ENCODE measurements at regions not wholly inside any gene's neighbourhood (a gene's known extent, or its start where the extent isn't known, plus 50 kb on each side); places are given as distances from the start of the nearest gene placed in this dataset.
"Not testable (repeated sequence)": the region's sequence is repeated elsewhere in the genome, so short reads cannot be mapped to it uniquely, and the experiment has no call there.

DNA sequence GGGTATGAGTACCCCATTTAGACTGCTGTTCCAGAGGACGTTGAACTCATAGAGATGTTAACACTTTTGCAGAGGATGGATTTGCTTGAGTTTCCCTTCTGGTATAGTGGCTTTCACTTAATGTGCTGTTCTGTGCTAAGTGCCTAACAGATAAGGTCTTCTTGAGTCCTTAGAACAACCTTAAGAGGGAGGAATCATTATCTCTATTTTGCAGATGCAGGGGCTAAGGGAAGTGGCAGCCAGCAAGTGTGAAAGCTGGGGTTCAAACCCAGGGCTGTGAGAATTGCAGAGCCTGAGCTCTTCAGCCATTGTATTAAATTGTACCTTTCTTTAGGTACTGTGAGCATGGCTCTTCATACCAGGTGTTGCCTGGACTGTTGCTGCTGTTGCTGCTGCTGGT, 122.1 kb upstream of the NRXN3 start:
- no peaks in the 10 kb centered on the region for H3K79me2 ChIP-seq (ENCODE audit: insufficient read depth)
- no peak overlapping the region for H3K9ac ChIP-seq
- ChIA-PET POLR2A (no interaction called here), CTCF (interaction anchor here (1.1 kb wide), 1 partner anchor 186 kb away, joined by 3 read pairs; no protein-coding TSS in a partner anchor)
- 0% methylated on average over 1 of the region's 1 CpG for WGBS (ENCODE audit: low lambda C conversion rate)
- H3K27ac ChIP-seq (ENCODE audit: low read depth in 2 of 2, low read length in 1 of 2): no peak overlapping the region
- no peaks in the 10 kb centered on the region for H3F3A ChIP-seq (replicated peaks; ENCODE audit: insufficient read depth)
- no peaks in the 10 kb centered on the region for H4K20me1 ChIP-seq (ENCODE audit: insufficient read depth)
- H3K9me2 ChIP-seq: no peaks in the 10 kb centered on the region
- H3K9me3 ChIP-seq: no peaks in the 10 kb centered on the region; the same call in 1 of the 2 replicates
- H2AFZ ChIP-seq (ENCODE audit: low read depth): no peak overlapping the region
- no peak for DNase-seq
- H3K27me3 ChIP-seq (ENCODE audit: insufficient read depth): no peaks in the 10 kb centered on the region
- no peaks in the 10 kb centered on the region for H3K4me1 ChIP-seq (ENCODE audit: control insufficient read depth in 1 of 2, insufficient read depth in 2 of 2, low read depth in 1 of 2, low read length in 1 of 2)
- TF ChIP-seq JUND (IDR thresholded peaks at IDR 0.05) (no peak), FOSL2 (IDR thresholded peaks at IDR 0.05; ENCODE audit: borderline replicate concordance, low read depth) (no peak), SMC3 (IDR thresholded peaks at IDR 0.05; ENCODE audit: low read depth, low read length) (no peak), RFX5 (IDR thresholded peaks at IDR 0.05; ENCODE audit: low read length) (no peak), NFIC (IDR thresholded peaks at IDR 0.05; ENCODE audit: borderline replicate concordance) (no peak), MEF2A (IDR thresholded peaks at IDR 0.05; ENCODE audit: borderline replicate concordance, low read depth) (no peak), YY1 (IDR thresholded peaks at IDR 0.05; ENCODE audit: low read depth) (no peak), TAF1 (IDR thresholded peaks at IDR 0.05; ENCODE audit: borderline replicate concordance, low read depth, low read length) (no peak), MXI1 (IDR thresholded peaks at IDR 0.05; ENCODE audit: low read depth, low read length) (no peak), EP300 (IDR thresholded peaks at IDR 0.05; ENCODE audit: borderline replicate concordance in 1 of 2, low read depth in 1 of 2, low read length in 1 of 2) (no peak), GABPA (IDR thresholded peaks at IDR 0.05; ENCODE audit: low read depth) (no peak), ELF1 (IDR thresholded peaks at IDR 0.05) (no peak), GATA2 (CRISPR knock-in tag; IDR thresholded peaks at IDR 0.05) (no peak)
- TF ChIP-seq, protein P1, sequence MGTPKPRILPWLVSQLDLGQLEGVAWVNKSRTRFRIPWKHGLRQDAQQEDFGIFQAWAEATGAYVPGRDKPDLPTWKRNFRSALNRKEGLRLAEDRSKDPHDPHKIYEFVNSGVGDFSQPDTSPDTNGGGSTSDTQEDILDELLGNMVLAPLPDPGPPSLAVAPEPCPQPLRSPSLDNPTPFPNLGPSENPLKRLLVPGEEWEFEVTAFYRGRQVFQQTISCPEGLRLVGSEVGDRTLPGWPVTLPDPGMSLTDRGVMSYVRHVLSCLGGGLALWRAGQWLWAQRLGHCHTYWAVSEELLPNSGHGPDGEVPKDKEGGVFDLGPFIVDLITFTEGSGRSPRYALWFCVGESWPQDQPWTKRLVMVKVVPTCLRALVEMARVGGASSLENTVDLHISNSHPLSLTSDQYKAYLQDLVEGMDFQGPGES (IDR thresholded peaks at IDR 0.05; ENCODE audit: low read depth, low read length): no peak
- TF ChIP-seq, protein P2, sequence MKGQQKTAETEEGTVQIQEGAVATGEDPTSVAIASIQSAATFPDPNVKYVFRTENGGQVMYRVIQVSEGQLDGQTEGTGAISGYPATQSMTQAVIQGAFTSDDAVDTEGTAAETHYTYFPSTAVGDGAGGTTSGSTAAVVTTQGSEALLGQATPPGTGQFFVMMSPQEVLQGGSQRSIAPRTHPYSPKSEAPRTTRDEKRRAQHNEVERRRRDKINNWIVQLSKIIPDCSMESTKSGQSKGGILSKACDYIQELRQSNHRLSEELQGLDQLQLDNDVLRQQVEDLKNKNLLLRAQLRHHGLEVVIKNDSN (IDR thresholded peaks at IDR 0.05; ENCODE audit: borderline replicate concordance, low read depth): no peak
- TF ChIP-seq, protein P3, sequence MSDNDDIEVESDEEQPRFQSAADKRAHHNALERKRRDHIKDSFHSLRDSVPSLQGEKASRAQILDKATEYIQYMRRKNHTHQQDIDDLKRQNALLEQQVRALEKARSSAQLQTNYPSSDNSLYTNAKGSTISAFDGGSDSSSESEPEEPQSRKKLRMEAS (IDR thresholded peaks at IDR 0.05; ENCODE audit: low read depth): no peak
- no peak overlapping the region for H3K4me2 ChIP-seq
- no peak overlapping the region for H3K4me3 ChIP-seq (ENCODE audit: low read depth in 2 of 2, low read length in 1 of 2)
- no peaks in the 10 kb centered on the region for H3K36me3 ChIP-seq (replicated peaks in 1 of 2; ENCODE audit: control insufficient read depth in 1 of 2, insufficient read depth in 2 of 2, low read length in 1 of 2)

DNA sequence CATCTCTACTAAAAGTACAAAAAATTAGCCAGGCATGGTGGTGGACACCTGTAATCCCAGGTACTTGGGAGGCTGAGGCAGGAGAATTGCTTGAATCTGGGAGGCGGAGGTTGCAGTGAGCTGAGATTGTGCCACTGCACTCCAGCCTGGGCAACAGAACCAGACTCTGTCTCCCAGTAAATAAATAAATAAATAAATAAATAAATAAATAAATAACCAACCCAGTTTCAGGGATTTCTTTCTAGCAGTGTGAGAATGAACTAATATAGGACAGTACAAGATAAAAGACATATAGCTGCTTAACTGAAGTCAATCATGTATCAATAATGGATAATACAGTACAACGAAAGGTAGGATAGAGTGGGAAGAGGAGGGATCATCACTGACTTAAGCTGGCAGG, 113.3 kb upstream of the NRXN3 start:
- H3K79me2 ChIP-seq (ENCODE audit: insufficient read depth); H3K27ac ChIP-seq (ENCODE audit: low read depth in 2 of 2, low read length in 1 of 2); H3K36me3 ChIP-seq (replicated peaks in 1 of 2; ENCODE audit: control insufficient read depth in 1 of 2, insufficient read depth in 2 of 2, low read length in 1 of 2); H3K4me3 ChIP-seq (ENCODE audit: low read depth in 2 of 2, low read length in 1 of 2); H3F3A ChIP-seq (replicated peaks; ENCODE audit: insufficient read depth); H4K20me1 ChIP-seq (ENCODE audit: insufficient read depth); H2AFZ ChIP-seq (ENCODE audit: low read depth); H3K4me1 ChIP-seq (ENCODE audit: control insufficient read depth in 1 of 2, insufficient read depth in 2 of 2, low read depth in 1 of 2, low read length in 1 of 2); H3K9me3 ChIP-seq; H3K4me2 ChIP-seq; H3K9me2 ChIP-seq; H3K27me3 ChIP-seq (ENCODE audit: insufficient read depth); DNase-seq; POLR2A ChIA-PET; H3K9ac ChIP-seq; CTCF ChIA-PET: not testable (repeated sequence)
- WGBS (ENCODE audit: low lambda C conversion rate): 46% methylated on average over 2 of the region's 2 CpGs
